ENCODE measurements at regions not wholly inside any gene's neighbourhood (a gene's known extent, or its start where the extent isn't known, plus 50 kb on each side); places are given as distances from the start of the nearest gene placed in this dataset.

- H3K27ac ChIP-seq (ENCODE audit: low read depth in 1 of 2, low read length in 2 of 2), result no peak overlapping the region
- 87% methylated on average over 2 of the region's 2 CpGs for whole genome bisulfite sequencing
- no peaks in the 10 kb centered on the region for H3K4me1 ChIP-seq (ENCODE audit: control insufficient read depth in 4 of 4, insufficient read depth in 4 of 4, low read length in 3 of 4)
- H3K9ac ChIP-seq (ENCODE audit: low read depth in 1 of 2, low read length in 2 of 2), result no peak overlapping the region
- no peaks in the 10 kb centered on the region for H3K36me3 ChIP-seq (ENCODE audit: control insufficient read depth in 4 of 4, insufficient read depth in 3 of 4, low read depth in 1 of 4, low read length in 3 of 4)
- no peaks in the 10 kb centered on the region for H3K27me3 ChIP-seq (ENCODE audit: control insufficient read depth in 4 of 4, insufficient read depth in 4 of 4, low read length in 3 of 4)
- DNase-seq (ENCODE audit: low spot score), result no peak
- no peak overlapping the region for H3K4me3 ChIP-seq (ENCODE audit: low read depth in 1 of 3, low read length in 3 of 3)
- H3K9me3 ChIP-seq (ENCODE audit: control insufficient read depth in 4 of 4, low read length in 3 of 4), result no peaks in the 10 kb centered on the region
- TF ChIP-seq MAX (IDR thresholded peaks at IDR 0.05), result no peak
- no peak for TF ChIP-seq ZBTB33 (IDR thresholded peaks at IDR 0.05)
- TF ChIP-seq FOXA1 (IDR thresholded peaks at IDR 0.05), result no peak
- TF ChIP-seq REST (IDR thresholded peaks at IDR 0.05), result no peak
- TF ChIP-seq RAD21 (IDR thresholded peaks at IDR 0.05), result no peak
- no peak for TF ChIP-seq JUND (IDR thresholded peaks at IDR 0.05)
- TF ChIP-seq ATF3 (IDR thresholded peaks at IDR 0.05), result no peak
- no peak for TF ChIP-seq YY1 (IDR thresholded peaks at IDR 0.05)
- TF ChIP-seq HNF4A (conservative IDR thresholded peaks at IDR 0.05), result no peak
- TF ChIP-seq RXRA (IDR thresholded peaks at IDR 0.05), result no peak
- TF ChIP-seq CTCF (IDR thresholded peaks at IDR 0.05; ENCODE audit: low read depth, low read length, missing input control), result no peak
- no peak for TF ChIP-seq NR2F2 (IDR thresholded peaks at IDR 0.05)
- no peak for TF ChIP-seq TAF1 (conservative IDR thresholded peaks at IDR 0.05)
Measured at GRCh38 chr2:207286106-207286505, 120.4 kb upstream of the KLF7 start.

GRCh38 chr2:207288628-207289027 is 122.9 kb upstream of the KLF7 start:
- no peaks in the 10 kb centered on the region for H3K9me3 ChIP-seq (ENCODE audit: control insufficient read depth in 4 of 4, low read length in 3 of 4)
- H3K4me1 ChIP-seq (ENCODE audit: control insufficient read depth in 4 of 4, insufficient read depth in 4 of 4, low read length in 3 of 4), result no peaks in the 10 kb centered on the region
- no peak overlapping the region for H3K27ac ChIP-seq (ENCODE audit: low read depth in 1 of 2, low read length in 2 of 2)
- H3K27me3 ChIP-seq (ENCODE audit: control insufficient read depth in 4 of 4, insufficient read depth in 4 of 4, low read length in 3 of 4), result no peaks in the 10 kb centered on the region
- no peak overlapping the region for H3K9ac ChIP-seq (ENCODE audit: low read depth in 1 of 2, low read length in 2 of 2)
- H3K4me3 ChIP-seq (ENCODE audit: low read depth in 1 of 3, low read length in 3 of 3), result no peak overlapping the region
- no peak for DNase-seq (ENCODE audit: low spot score)
- WGBS, result 76% methylated on average over 4 of the region's 4 CpGs
- no peaks in the 10 kb centered on the region for H3K36me3 ChIP-seq (ENCODE audit: control insufficient read depth in 4 of 4, insufficient read depth in 3 of 4, low read depth in 1 of 4, low read length in 3 of 4)
- TF ChIP-seq MAX (IDR thresholded peaks at IDR 0.05) (no peak), HNF4G (IDR thresholded peaks at IDR 0.05) (no peak), EGR1 (IDR thresholded peaks at IDR 0.05; ENCODE audit: low read depth in 2 of 2) (no peak), ATF3 (IDR thresholded peaks at IDR 0.05) (no peak), JUND (IDR thresholded peaks at IDR 0.05) (no peak), NR2F2 (IDR thresholded peaks at IDR 0.05) (no peak), FOXA2 (IDR thresholded peaks at IDR 0.05) (no peak), RXRA (IDR thresholded peaks at IDR 0.05) (no peak), REST (IDR thresholded peaks at IDR 0.05) (no peak), GABPA (IDR thresholded peaks at IDR 0.05 in 1 of 2, conservative IDR thresholded peaks at IDR 0.05 in 1 of 2) (no peak), TAF1 (conservative IDR thresholded peaks at IDR 0.05) (no peak), SP1 (IDR thresholded peaks at IDR 0.05) (no peak), CTCF (IDR thresholded peaks at IDR 0.05; ENCODE audit: low read depth, low read length, missing input control) (no peak)

Measured in liver (tissue), 8 donors.